GM21825 (cell line): ENCODE measurements at regions not wholly inside any gene's neighbourhood (a gene's known extent, or its start where the extent isn't known, plus 50 kb on each side); places are given as distances from the start of the nearest gene placed in this dataset.

Experiments used
- ATAC-seq: cut with Tn5 transposase; IDR thresholded peaks from one replicate; pipeline ENCODE4 v1.9.1; 2021; ENCODE audit warnings: mild to moderate bottlenecking, moderate library complexity; ENCODE audit not compliant: unreplicated experiment

DNA sequence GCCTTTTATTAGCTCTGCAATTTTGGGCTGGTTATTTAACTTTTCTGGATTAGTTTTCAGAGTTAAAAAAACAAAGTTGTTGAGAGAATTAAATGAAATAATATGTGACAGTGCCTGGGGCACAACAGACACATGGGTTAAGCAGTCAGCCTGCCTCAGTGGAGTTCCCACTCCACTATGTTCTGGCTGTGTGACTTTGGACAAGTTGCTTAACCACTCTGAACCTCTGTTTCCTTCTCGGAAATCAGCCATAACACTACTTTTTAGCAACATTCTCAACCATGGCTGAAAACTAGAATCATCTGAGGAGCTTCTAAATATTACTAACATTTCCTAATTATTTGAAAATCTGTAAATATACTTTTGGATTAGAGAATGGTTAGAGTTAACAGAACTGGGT is 56.5 kb upstream of the SLC6A11 start:
- ATAC-seq: no peak

DNA sequence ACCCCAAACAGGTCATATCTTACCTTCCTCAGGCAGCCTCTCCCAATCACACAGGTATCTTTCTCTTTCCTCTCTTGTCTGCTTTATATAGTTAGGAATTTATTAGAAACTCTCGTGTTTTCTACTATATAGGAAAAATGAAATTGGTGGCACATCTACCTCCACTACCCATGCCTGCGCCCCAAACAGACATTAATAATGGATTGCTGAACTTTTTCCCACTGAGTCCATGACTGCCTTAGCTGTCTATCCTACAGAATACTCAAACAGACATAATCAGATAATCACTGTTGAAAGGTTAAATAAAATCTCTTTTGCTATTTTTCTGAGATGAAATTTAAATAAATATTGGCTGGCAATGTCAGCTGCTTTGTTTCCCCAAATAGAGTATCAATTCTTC is 55.8 kb upstream of the SLC6A11 start:
- no peak for ATAC-seq

DNA sequence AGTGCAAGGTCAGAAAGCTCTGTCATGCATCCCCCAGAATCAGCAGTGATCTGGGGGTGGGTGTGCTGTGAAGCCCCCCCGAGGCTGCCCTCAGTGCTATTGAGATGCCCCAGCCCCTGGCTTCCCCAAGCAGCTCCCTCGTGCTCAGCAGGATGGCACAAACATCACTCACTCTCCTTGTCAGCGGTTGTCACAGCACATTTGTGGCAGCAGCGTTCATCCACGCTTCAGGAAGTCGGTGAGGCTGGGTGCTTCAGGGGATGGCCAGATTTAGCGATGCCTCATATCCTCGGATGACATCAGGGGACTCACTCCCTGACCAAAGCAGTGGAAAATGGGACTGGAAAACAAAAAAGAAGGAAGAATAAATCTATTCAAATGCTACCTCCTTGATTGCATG is 54.4 kb upstream of the SLC6A11 start:
- no peak for ATAC-seq

GRCh38 chr3:10762116-10762515 is 53.9 kb upstream of the SLC6A11 start:
- no peak for ATAC-seq

- no peak for ATAC-seq
Measured at GRCh38 chr3:10762611-10763247, 53.3 kb upstream of the SLC6A11 start.

DNA sequence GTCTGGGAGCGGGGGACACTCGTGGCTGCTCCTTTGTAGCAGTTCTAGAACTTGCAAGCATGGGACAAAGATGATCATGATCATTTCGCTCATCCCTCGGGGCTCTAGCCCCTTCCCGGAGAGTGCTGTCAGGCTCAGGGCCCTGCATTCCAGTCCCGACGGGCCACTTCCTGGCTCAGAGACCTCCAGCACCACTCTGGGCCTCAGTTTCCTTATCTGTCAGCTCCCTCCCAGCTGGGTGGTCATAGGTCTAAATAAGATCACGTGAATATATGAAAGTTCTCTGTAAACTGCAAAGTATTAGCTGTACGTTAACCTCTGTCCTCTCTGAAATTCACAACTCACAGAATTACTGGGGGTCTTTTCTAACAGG is 52.8 kb upstream of the SLC6A11 start:
- no peak for ATAC-seq

- no peak for ATAC-seq
Measured at GRCh38 chr3:10763817-10764258, 52.2 kb upstream of the SLC6A11 start.

DNA sequence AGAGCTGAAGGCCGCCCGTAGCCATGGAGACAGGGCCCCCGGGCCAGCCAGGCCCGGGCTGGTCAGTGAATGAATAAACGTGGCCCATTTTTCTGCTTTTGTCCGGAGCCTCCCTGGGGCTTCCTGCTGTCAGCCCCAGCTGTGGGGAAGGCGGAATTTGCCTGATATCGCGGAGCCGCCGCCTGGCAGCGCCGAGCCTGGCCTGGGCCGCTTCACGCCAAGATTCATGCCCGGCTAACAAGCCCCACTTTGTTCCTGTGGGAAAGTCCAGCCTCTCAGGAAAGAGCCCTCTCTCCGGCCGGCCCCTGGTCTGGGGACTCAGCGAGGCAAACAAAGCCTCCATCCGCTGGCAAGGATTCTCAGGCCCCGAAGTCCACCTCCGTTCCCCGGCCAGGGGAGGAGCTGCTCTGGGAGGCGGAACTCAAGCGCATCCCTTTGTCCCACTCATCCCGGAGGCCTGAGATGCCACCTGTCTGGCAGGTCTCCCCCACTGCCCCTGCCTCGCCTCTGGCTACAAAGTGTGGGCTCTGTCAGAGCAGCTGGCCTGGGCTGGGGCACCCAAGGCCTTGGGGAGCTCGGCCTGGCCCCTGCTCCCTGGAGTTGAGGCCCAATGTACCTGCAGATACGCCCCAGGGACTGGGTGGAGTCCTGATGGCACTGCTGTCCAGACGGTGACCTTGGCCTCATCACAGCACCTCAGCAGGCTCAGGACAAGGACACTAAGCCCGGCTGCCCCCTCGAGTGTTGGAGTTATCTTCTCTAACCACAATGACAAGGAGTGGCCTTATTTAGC is 51.6 kb upstream of the SLC6A11 start:
- ATAC-seq: no peak

- ATAC-seq: no peak
Measured at GRCh38 chr3:10766049-10766705, 49.9 kb upstream of the SLC6A11 start.
